MM.1S (cell line): ENCODE measurements at regions not wholly inside any gene's neighbourhood (a gene's known extent, or its start where the extent isn't known, plus 50 kb on each side); places are given as distances from the start of the nearest gene placed in this dataset.

Experiments
- EZH2 ChIP-seq: fragments of 300-600 bp; sonication (generic); optimal IDR thresholded peaks from 2 replicates; pipeline ENCODE3; 2017; ENCODE audit warnings: low read depth, mild to moderate bottlenecking, antibody characterized with exemption, low read length, mixed read lengths
- EZH2phosphoT487 ChIP-seq: fragments of 300-600 bp; sonication (generic); IDR thresholded peaks from 2 replicates; pipeline ENCODE4 v1.6.1; 2018; ENCODE audit warnings: antibody characterized with exemption, low read length
- TF ChIP-seq, protein P1 (sequence below): fragments of 300-600 bp; sonication (generic); IDR thresholded peaks from 2 replicates; pipeline ENCODE4 v1.5.1; 2016; ENCODE audit warnings: antibody characterized with exemption, low read length, mixed read lengths

DNA sequence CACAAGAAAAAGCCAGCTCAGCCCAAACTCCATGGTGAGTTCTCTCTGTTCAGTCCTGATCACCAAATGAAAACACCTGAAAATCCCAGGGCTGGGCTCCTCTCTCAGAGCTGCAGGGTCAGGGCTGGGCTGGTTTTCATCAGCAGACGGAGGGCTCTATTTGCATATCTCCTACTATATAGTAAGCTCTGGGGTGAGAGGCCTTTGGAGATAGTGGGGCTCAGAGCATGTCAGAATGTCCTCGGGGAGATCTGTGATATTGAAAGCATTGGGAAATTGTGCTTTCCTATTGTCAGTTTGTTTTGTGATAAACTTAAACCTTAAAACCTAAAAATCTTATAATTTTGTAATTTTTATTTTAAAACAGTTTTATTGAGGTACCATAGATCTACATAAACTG, 742.6 kb downstream of the TMEM121 start:
- TF ChIP-seq, protein P1, sequence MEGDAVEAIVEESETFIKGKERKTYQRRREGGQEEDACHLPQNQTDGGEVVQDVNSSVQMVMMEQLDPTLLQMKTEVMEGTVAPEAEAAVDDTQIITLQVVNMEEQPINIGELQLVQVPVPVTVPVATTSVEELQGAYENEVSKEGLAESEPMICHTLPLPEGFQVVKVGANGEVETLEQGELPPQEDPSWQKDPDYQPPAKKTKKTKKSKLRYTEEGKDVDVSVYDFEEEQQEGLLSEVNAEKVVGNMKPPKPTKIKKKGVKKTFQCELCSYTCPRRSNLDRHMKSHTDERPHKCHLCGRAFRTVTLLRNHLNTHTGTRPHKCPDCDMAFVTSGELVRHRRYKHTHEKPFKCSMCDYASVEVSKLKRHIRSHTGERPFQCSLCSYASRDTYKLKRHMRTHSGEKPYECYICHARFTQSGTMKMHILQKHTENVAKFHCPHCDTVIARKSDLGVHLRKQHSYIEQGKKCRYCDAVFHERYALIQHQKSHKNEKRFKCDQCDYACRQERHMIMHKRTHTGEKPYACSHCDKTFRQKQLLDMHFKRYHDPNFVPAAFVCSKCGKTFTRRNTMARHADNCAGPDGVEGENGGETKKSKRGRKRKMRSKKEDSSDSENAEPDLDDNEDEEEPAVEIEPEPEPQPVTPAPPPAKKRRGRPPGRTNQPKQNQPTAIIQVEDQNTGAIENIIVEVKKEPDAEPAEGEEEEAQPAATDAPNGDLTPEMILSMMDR: no peak
- TF ChIP-seq EZH2phosphoT487 (no peak), EZH2 (no peak)
